ENCODE measurements at regions not wholly inside any gene's neighbourhood (a gene's known extent, or its start where the extent isn't known, plus 50 kb on each side); places are given as distances from the start of the nearest gene placed in this dataset.
"Not testable (repeated sequence)": the region's sequence is repeated elsewhere in the genome, so short reads cannot be mapped to it uniquely, and the experiment has no call there.

DNA sequence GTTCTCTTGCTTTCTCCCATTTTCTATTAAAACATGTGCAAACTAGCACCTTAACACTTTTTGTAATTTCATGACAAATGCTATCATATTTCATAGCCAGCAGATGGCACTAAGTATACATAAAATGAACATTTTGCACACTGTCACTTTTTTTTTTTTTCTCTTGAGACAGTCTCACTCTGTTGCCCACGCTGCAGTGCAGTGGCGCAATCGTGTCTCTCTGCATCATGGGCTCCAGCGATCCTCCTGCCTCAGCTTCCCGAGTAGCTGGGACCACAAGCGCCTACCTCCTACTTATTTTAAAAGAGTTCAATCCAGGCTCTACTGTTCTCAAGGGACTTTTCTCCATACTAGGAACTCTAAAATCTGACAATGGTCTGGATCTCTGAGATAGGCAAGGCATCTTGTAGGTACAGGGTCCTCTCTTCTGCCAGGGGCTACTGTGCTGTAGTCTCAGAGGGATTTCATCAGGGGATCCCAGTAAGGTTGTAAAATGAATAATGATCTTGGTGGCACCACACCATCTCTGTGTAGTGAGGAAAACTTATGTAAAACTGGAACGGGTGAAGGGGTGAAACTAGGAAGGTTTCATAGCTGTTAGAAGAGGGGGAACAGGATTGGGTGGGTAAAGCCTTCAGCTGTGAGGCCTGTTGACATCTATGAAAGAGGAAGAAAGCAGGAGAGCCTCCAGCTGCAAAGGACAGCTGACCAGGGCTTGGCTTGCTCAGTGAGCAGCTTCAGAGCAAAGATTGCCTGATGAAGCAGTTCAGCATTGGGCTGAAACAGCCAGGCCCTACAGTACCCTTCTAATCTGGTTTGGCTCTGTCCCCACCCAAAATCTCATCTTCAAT, 196.9 kb downstream of the AVL9 start:
- peak in 1 of 2 experiments; percentile 13 for DNase-seq (ENCODE audit: low read depth in 1 of 2, low spot score in 2 of 2)
- H3K9me3 ChIP-seq (replicated peaks); H3K4me1 ChIP-seq (replicated peaks); H3K27me3 ChIP-seq (replicated peaks); H3K36me3 ChIP-seq; H3K27ac ChIP-seq; H3K4me3 ChIP-seq: not testable (repeated sequence)

GRCh38 chr7:32688092-32688491, 192.8 kb downstream of the AVL9 start:
- not testable (repeated sequence) for DNase-seq (ENCODE audit: low read depth in 1 of 2, low spot score in 2 of 2); H3K27me3 ChIP-seq (replicated peaks); H3K4me1 ChIP-seq (replicated peaks); H3K27ac ChIP-seq; H3K4me3 ChIP-seq; H3K9me3 ChIP-seq (replicated peaks); H3K36me3 ChIP-seq

GRCh38 chr7:32681174-32681518, 185.9 kb downstream of the AVL9 start:
- no peak overlapping the region for H3K4me3 ChIP-seq
- H3K36me3 ChIP-seq, result no peaks in the 10 kb centered on the region
- H3K27ac ChIP-seq, result no peak overlapping the region

GRCh38 chr7:32680259-32681173, 185.2 kb downstream of the AVL9 start:
- Histone ChIP-seq H3K9me3 (replicated peaks) (no peaks in the 10 kb centered on the region), H3K4me3 (no peak overlapping the region), H3K27ac (peak overlapping the region; percentile 38; the same call in 1 of the 2 replicates), H3K4me1 (replicated peaks) (peaks cover 7% of the 10 kb centered on the region; the same call in 1 of the 2 replicates), H3K27me3 (replicated peaks) (no peaks in the 10 kb centered on the region), H3K36me3 (no peaks in the 10 kb centered on the region)
- peak in 1 of 2 experiments; percentile 29 for DNase-seq (ENCODE audit: low read depth in 1 of 2, low spot score in 2 of 2)

More at GRCh38 chr7:32681174-32681518, 185.9 kb downstream of the AVL9 start:
- no peak for DNase-seq (ENCODE audit: low read depth in 1 of 2, low spot score in 2 of 2)
- no peaks in the 10 kb centered on the region for H3K27me3 ChIP-seq (replicated peaks)
- peaks cover 7% of the 10 kb centered on the region; the same call in 1 of the 2 replicates for H3K4me1 ChIP-seq (replicated peaks)
- H3K9me3 ChIP-seq (replicated peaks), result no peaks in the 10 kb centered on the region

- no peak for DNase-seq (ENCODE audit: low read depth in 1 of 2, low spot score in 2 of 2)
- no peaks in the 10 kb centered on the region for H3K9me3 ChIP-seq (replicated peaks)
- peaks cover 7% of the 10 kb centered on the region; the same call in 1 of the 2 replicates for H3K4me1 ChIP-seq (replicated peaks)
- H3K27ac ChIP-seq, result no peak overlapping the region
- no peaks in the 10 kb centered on the region for H3K27me3 ChIP-seq (replicated peaks)
- H3K36me3 ChIP-seq, result no peaks in the 10 kb centered on the region
- no peak overlapping the region for H3K4me3 ChIP-seq
Observed at GRCh38 chr7:32679192-32679591, 183.9 kb downstream of the AVL9 start.

- Histone ChIP-seq H3K27me3 (replicated peaks) (no peaks in the 10 kb centered on the region), H3K36me3 (no peaks in the 10 kb centered on the region), H3K9me3 (replicated peaks) (no peaks in the 10 kb centered on the region), H3K4me1 (replicated peaks) (peaks cover 7% of the 10 kb centered on the region; the same call in 1 of the 2 replicates), H3K27ac (no peak overlapping the region), H3K4me3 (no peak overlapping the region)
- no peak for DNase-seq (ENCODE audit: low read depth in 1 of 2, low spot score in 2 of 2)
Observed at GRCh38 chr7:32677593-32677992, 182.3 kb downstream of the AVL9 start.

- H3K4me3 ChIP-seq, result no peak overlapping the region
Observed at GRCh38 chr7:32676249-32676941, 181.1 kb downstream of the AVL9 start.

DNA sequence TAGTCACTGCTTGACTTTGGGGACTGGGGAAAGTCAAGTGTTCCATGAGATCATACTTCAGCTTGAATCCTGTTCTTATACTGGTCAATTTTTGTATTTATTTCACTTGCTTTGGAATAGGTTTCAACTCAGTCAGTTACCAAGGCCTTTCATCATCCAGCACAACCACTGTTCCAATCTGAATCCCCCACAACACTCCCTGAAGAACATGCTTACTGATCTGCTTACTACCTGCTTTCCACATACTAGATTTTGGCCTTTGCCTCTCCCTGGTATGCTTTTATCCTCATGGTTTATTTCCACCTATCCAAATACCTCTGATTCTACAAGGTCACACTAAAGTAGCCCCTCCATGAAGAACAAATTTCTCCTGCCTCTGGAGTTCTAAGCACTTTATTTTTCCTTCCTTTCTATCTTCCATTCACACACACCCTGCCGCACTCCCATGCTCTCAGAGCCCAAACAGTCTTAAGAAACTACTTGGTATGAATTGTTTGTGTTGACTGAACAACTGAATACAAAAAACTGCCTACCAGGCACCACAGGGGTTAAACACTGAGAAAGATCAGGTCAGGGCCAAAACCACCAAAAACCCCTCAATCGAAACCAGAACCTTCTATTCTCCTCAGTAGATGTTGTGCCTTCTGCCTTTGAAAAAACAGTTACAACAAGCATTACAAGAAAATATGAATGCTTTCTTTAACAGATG, 178.1 kb downstream of the AVL9 start:
- Histone ChIP-seq H3K4me1 (replicated peaks) (peaks cover 25% of the 10 kb centered on the region), H3K36me3 (no peaks in the 10 kb centered on the region), H3K9me3 (replicated peaks) (no peaks in the 10 kb centered on the region), H3K4me3 (no peak overlapping the region), H3K27me3 (replicated peaks) (no peaks in the 10 kb centered on the region), H3K27ac (no peak overlapping the region)
- no peak for DNase-seq (ENCODE audit: low read depth in 1 of 2, low spot score in 2 of 2)

More at GRCh38 chr7:32676249-32676941, 181.1 kb downstream of the AVL9 start:
- H3K36me3 ChIP-seq, result no peaks in the 10 kb centered on the region
- H3K9me3 ChIP-seq (replicated peaks), result no peaks in the 10 kb centered on the region
- no peaks in the 10 kb centered on the region for H3K27me3 ChIP-seq (replicated peaks)
- no peak for DNase-seq (ENCODE audit: low read depth in 1 of 2, low spot score in 2 of 2)
- no peak overlapping the region for H3K27ac ChIP-seq
- peaks cover 7% of the 10 kb centered on the region for H3K4me1 ChIP-seq (replicated peaks)

- no peaks in the 10 kb centered on the region for H3K27me3 ChIP-seq (replicated peaks)
- peak; percentile 91 for DNase-seq (ENCODE audit: low read depth in 1 of 2, low spot score in 2 of 2)
- no peaks in the 10 kb centered on the region for H3K36me3 ChIP-seq
- no peak overlapping the region for H3K4me3 ChIP-seq
- no peaks in the 10 kb centered on the region for H3K9me3 ChIP-seq (replicated peaks)
- peaks cover 30% of the 10 kb centered on the region for H3K4me1 ChIP-seq (replicated peaks)
- peak overlapping the region; percentile 97 for H3K27ac ChIP-seq
Observed at GRCh38 chr7:32670110-32671025, 175.1 kb downstream of the AVL9 start.

GRCh38 chr7:32669173-32669870, 174.0 kb downstream of the AVL9 start:
- H3K36me3 ChIP-seq; H3K4me3 ChIP-seq; H3K27me3 ChIP-seq (replicated peaks); H3K9me3 ChIP-seq (replicated peaks): not testable (repeated sequence)
- Histone ChIP-seq H3K4me1 (replicated peaks) (peaks cover 30% of the 10 kb centered on the region), H3K27ac (peak overlapping the region; percentile 97)
- DNase-seq (ENCODE audit: low read depth in 1 of 2, low spot score in 2 of 2), result peak; percentile 84 to 87

GRCh38 chr7:32668387-32669097, 173.3 kb downstream of the AVL9 start:
- not testable (repeated sequence) for H3K27me3 ChIP-seq (replicated peaks); H3K36me3 ChIP-seq; H3K9me3 ChIP-seq (replicated peaks); H3K4me3 ChIP-seq
- DNase-seq (ENCODE audit: low read depth in 1 of 2, low spot score in 2 of 2), result peak; percentile 55 to 63
- H3K4me1 ChIP-seq (replicated peaks), result peaks cover 30% of the 10 kb centered on the region
- H3K27ac ChIP-seq, result peak overlapping the region; percentile 97
